HG03457 (cell line): ENCODE measurements at regions not wholly inside any gene's neighbourhood (a gene's known extent, or its start where the extent isn't known, plus 50 kb on each side); places are given as distances from the start of the nearest gene placed in this dataset.
"Not testable (repeated sequence)": the region's sequence is repeated elsewhere in the genome, so short reads cannot be mapped to it uniquely, and the experiment has no call there.

Experiments used
- ATAC-seq: cut with Tn5 transposase; IDR thresholded peaks from one replicate; pipeline ENCODE4 v1.9.1; 2021; ENCODE audit warnings: moderate number of reproducible peaks; ENCODE audit not compliant: unreplicated experiment

DNA sequence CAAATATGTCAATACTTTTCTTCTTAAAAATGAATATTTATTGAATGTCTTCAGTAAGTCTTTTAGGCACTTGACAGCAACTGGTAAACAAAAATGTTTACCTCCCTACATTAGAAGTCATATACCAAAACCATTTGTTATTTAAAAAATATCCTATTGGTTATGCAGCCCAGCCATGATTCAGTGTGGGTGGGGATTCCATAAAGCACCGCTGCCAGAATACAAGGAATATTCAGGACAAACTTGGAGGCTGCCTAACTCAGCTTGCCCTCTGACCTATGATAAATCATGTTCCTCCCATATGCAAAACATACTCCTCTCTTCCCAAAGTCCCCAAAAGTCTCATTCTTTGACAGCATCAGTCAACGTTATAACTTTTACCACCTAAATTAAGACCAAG, 486.8 kb upstream of the IRAK1BP1 start:
- ATAC-seq = no peak

DNA sequence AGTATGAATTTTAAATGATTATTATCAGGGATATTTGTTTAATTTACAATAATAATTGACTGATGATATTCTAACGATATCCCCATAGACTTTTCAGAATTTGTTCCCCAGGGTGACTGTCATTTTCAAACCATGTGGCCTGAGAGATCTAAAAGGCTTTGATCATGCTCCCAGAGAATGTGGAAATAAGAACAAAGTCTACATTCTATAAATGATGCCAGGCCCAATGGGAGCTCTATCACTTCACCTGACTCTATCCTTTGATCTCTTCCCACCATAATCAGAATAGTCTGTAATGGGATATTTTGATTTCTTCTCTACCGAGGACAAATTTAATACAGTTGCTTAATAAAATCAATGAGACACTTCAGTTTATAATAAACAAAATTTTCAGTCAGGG, 483.4 kb upstream of the IRAK1BP1 start:
- ATAC-seq = no peak

DNA sequence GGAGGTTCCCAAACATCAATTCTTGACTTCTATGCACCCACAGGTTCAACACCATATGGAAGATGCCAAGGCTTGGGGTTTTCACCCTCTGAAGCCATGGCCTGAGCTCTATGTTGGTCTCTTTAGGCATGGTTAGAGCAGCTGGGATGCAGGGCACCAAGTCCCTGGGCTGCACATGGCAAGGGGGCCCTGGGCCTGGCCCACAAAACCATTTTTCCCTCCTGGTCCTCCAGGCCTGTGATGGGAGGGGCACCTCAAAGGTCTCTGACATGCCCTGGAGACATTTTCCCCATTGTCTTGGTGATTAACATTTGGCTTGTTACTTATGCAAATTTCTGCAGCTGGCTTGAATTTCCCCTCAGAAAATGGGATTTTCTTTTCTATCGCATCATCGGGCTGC, 480.5 kb upstream of the IRAK1BP1 start:
- ATAC-seq = not testable (repeated sequence)

DNA sequence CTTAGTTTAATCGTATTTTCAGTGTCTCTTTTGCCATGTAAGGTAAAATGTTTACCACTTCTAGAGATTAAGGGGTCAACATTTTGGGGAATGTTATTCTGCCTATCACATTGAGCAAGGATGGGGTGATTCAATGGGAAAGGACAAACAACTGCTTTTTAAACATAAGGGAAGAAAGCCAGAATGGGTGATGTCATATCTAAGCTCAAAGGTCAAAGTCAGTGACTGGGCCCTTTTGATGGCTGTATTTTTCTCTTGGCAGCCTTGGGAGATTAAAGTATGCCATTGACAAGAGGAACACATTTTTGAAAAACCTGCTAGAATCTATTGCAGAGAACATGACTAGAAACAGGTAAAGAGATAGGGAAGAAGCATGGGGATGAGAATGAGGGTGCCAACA, 477.3 kb upstream of the IRAK1BP1 start:
- ATAC-seq = no peak

DNA sequence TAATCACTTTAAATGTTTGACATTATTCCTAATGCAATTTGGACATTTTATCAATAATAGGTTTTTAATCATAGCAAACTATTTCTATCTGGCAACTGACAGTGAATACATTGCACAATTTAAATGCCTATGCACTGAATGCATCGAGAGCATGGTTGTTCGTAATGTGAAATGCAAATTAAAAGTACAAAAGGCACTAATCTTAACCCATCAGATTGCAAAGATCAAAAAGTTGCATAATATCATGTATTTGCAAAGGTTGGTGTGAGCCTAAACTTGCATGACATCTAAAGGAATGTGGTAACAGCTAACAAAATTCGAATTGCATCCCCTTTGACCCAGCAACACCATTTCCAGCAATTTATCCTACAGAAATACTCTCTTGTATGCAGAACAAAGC, 469.9 kb upstream of the IRAK1BP1 start:
- no peak for ATAC-seq

DNA sequence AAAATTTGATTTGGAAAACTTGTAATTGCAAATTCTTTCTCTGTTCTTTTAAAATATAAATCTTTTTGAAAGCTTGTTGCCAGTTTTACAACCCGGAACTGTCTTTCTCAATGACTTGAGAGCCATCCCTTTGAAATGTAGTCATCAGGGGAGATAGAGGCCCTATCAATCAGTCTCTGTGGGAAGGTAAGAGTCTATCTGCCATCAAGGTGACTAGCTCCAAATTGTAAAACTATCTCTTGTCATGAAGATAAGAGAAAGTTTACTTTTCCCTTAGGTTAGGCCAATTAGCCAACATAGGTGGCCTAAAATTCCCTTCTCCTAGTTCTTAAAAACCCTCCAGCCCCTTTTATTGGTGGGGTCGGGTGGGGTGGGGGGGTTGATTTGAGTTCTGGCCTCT, 469.1 kb upstream of the IRAK1BP1 start:
- ATAC-seq = no peak

DNA sequence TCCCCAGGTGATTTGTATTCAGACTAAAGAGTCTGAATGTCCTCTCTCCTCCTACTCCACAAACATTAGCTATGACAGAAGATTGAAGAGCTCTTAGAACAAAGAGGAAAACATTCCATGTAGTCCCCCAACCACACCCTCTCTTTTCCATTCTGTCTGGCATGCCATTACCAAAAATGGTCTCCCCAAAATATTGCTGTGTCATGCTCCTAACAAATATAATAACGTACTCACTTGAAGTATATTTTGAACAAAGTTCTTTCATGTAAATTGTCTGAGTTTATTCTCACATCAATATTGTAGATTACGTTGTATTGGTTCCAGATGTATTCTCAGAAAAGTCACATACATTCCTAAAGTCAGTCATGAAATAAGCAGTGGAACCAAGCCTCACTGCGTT, 467.3 kb upstream of the IRAK1BP1 start:
- no peak for ATAC-seq

DNA sequence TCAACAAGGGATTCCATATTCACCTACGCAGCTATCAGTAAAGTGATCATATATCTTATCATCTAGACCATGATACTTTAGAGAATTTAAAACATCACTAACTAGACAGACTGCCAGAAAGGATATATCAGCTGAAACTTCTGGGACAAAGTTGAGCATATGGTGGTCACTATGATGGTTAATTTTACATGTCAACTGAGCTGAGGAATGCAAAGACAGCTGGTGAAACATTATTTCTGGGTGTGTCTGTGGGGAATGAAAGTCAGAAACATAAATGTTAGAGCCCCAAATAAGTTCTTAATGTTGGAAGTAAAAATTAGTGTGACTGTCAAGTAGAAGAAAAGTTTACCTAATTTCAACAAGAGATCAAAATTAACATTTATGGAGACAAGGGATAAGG, 440.0 kb upstream of the IRAK1BP1 start:
- no peak for ATAC-seq

DNA sequence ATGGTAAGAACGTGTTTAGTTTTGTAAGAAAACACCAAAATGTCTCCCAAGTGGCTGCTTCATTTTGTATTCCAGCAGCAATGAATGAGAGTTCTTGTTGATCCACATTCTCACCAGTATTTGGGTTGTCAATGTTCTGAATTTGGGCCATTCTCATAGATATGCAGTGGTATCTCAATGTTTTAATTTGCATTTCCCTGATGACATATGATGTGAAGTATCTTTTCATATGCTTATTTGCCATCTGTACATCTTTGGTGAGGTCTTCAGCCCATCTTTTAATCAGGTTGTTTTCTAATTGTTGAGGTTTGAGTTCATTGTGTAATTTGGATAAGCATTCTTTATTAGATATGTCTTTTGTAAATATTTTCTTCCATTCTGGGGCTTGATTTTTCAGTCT, 436.8 kb upstream of the IRAK1BP1 start:
- no peak for ATAC-seq

DNA sequence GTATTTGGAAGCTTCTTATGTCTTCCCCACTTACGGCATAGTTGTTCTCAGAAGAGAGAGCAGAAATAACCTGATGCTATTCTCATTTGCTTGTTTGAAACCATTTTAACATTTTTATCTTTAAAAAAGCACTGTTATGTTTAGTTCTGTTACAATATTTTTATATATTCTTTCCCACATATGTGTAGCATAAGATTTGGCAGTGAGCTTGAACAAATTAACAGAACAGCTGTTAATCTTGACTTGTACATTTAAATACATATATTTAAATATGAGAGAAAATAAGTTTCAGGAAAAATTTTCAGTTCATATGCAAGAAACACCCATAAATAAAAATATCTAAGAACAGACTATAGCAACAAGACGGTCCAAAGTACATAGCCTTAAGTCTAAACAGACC, 431.7 kb upstream of the IRAK1BP1 start:
- ATAC-seq = no peak

DNA sequence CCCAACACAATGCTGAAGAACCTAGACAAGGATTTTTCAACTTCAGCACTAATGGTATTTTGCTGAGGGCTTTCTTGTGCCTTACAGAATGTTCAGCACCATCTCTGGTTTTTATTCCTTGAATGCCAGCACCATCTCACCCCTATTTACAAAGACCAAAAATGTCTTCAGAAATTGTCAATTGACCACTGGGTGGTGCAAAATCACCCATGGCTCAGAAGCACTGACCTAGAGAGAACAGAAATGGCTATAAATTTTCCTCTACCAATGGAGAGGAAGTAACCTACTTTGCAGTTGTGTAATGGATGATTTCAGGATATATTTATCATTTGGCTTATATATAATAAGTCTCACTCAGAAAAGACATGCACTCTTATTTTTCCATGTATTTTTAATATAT, 431.0 kb upstream of the IRAK1BP1 start:
- peak; percentile 57 for ATAC-seq

DNA sequence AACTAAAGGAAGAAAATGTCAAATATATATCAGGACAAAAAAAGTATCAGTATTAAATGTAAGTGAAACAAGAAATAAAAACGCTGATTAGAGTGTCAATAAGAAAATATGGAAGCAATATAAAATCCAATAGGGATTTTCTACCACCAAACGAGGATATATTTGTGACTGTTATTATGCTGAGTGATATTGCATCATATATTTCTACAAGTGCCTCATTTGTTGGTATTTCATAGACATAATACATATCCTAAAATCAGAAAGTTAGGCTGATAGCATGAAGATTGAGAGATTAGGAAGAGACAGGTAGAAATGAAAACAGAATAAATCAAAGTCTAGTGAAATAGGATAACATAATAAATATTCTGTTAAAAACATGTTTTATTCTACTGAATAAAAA, 429.2 kb upstream of the IRAK1BP1 start:
- ATAC-seq = no peak

DNA sequence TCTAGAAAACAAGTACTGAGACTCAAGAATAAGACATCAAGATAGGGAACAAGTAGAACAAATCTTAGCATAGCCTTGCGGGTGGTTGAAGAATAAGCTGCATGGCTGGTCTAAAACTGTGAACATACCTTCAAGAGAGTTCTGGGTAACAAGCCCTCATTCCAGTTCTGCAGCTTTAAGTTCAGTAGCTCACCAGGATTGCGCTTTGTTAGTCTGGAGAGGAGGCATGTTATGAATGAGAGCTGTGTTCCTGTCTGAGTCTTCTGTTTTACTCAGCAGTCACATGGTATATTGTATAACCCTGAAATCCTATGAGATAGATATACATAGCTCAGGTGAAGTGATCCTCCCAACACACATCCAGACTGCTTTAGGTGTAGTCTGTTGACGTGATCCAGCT, 406.6 kb upstream of the IRAK1BP1 start:
- ATAC-seq = no peak

DNA sequence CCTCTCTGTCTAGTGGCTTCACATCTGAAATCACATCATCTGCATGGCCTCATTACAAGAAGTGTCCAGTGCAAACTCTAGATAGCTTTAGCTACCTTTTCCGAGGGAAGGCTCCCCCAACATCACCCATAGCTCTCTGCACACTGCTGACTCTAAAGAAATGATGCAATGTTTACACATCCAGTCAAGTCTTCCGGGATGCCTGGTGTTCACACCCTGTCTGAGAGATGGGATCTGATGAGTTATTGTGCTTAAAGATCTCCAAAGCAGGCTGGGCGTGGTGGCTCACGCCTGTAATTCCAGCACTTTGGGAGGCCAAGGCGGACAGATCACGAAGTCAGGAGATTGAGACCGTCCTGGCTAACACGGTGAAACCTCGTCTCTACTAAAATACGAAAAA, 404.6 kb upstream of the IRAK1BP1 start:
- no peak for ATAC-seq

DNA sequence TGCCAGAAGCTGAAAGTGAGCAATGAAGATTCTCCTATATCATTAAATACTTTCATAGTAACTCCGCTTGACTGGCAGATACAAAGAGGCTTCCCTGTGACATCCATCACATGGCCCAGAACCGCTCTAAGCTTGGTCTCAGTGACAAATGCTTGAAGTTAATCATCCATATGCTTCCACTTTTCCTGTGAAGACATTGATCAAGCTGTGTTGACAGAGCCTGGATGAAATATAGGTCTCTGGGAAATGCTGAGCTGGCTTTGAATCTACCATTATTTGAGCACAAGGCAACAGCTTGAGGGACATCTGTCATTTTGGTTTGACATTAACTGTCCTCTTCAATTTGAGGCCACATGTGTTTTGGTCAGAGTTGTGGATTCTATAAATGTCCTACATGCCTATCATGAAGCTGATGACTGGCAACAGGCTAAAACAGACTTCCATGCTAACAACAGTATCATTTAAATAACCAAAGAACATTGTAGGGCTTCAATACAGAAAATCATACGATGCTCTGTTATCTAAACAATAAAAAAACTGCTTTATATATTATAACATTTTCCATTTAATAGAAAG, 402.2 kb upstream of the IRAK1BP1 start:
- ATAC-seq = no peak

DNA sequence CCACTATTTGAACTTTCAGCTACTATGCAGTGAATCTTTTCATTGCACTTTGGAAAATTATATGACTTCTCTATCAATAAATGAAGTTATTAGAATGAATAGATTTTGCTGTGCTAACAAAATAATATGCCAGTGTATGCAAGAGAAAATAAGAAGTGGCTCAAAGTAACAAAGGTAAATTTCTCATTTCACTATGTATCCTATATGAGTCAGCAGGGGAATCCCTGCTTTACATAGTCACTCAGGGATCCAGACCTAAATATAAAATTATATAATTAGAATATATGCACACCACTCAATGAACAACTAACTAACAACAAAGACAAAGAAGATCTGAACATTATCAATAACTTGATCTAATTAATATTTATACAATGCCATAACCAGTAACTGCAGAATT, 390.8 kb upstream of the IRAK1BP1 start:
- no peak for ATAC-seq

DNA sequence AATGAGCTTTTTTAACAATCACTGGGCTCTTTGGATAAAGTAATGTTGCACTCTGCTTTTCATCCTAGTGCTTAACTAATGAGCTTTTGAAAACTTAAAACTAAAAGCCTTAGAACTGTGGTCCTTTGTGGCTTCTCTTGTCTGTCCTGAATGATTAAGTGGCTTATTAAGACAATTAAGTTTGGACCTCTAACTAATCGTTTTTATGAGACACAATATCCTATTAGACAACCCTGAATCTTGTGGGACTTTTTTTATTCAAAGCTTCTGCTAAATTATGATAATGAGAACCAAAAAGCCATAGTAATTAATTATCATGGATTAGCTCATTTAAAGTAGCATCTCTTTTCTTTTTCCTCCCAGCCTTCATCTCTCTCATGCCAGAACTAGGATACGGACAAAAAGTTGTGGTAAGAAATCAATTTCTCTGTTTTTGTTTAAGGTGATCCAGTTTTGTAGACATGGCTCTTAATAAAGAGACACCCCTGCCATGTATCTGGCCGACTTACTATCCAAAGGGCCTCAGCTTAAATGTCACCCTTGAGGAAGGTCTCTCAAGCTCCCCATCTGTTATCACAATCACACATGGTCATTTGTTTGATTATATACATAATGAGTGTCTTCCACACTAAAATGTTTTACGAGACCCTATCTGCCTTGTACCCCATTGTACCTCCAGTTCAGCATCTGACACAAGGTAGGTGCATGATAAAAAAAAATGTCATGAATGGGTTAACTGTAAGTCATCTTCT, 384.4 kb upstream of the IRAK1BP1 start:
- ATAC-seq = no peak

DNA sequence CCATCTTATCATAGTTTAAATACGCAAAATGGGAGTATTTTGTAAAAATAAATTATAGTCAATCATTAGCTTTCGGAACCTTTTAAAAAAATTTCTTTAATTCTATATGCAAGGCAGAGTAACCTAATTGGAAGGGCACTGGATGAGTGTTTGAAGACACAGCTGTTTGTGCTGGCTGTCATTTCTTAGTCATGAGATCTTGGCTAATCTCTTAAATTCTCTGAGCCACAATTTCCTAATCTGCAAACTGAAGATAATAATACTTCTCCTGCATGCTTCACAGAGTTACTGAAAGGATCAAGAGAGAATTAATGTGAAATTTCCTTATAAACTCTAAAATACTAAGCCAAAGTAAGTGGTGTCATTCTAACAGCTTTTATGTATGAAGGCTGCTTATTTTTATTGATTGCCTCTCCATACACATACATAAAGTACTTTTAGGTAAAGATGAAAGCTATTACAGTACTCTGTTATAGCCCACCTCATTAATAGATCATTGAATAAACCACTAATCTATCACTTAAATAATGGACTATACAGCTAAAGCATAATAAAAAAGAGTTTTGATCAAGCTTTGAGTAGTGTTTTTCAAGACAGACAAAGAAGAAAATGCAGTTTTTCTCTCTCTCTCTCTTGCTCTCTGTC, 383.7 kb upstream of the IRAK1BP1 start:
- no peak for ATAC-seq

DNA sequence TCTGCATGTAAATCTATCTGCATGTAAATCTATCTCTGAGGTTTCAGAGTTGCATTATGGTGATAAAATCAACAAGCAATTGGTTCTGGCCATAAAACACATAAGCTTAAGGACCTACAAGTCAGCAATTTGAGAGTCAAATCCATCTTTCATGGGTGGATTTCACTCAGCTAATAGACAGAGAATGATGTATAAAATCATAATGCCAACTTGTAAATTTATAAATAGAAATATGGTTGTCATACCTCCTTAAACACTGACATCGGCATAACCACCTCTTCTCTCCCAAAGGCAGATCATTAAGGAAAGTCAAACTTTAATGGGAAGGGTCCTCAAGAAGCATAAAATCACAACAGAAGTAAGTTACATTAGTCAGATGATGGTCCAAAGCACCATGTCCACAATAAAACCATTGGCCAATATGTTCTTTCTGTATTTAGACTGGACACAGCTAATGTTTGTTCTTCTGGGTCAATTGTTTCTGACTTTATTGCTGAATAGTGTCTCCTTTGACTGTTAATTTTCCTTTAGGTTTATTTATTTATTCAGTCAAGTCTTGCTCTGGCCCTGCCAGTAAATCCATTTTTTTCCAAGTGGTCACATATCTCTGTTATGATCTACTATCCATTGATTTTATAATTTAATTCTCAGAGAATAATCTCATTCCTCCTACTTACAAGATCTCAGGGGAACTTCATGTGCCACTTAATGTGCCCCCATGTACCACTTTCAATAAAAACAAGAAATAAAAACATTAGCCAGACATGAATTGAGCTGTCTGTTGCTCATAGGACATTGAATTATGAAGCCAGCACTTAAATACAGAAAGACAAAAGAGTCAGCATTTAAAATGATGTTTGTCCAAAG, 382.9 kb upstream of the IRAK1BP1 start:
- ATAC-seq = no peak

DNA sequence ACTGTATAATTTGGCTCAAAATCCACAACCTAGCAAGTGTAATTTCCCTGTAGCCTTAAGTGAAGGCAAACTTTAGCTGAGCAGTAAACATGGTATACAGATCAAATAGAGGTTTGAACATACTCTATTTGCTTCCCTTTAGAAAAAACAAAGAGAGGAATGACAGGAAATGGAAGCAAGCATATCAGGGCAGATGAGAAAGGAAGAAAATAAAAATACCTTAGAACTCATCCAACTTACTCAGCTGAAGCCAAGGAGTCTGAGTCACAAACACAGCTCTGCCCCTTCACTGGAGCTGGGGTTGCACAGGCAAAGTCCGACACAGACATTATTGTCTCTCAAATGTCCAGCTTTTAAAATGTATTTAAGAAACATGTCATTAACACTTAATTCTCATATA, 379.9 kb upstream of the IRAK1BP1 start:
- no peak for ATAC-seq

DNA sequence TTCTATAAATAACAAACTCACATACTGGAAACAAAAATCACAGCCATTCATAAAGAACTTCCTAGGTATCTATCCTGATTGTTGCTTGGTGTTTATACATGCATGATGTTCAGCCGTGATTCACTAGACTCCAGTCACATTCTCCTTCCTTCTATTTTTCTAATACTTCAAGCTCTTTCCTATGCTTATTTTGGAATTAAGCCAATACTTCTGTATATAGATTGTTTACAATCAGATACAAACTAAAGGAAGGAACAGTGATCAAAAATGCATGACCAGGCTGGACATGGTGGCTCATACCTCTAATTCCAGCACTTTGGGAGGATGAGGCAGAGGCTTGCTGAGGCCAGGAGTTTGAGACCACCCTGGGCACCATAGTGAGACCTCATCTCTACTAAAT, 377.5 kb upstream of the IRAK1BP1 start:
- ATAC-seq = no peak
